ENCODE measurements at regions not wholly inside any gene's neighbourhood (a gene's known extent, or its start where the extent isn't known, plus 50 kb on each side); places are given as distances from the start of the nearest gene placed in this dataset.

- H3K27me3 ChIP-seq (ENCODE audit: control insufficient read depth, insufficient read depth, low read length) = no peaks in the 10 kb centered on the region
- in situ Hi-C loops (cut with HindIII; ENCODE audit: low pct_unique_long_range_greater_than_20kb, low sequenced_read_pairs) (no loop called here), intact Hi-C loops (cut with micrococcal nuclease; ENCODE audit: unreplicated experiment) (no loop called here)
- H3K27ac ChIP-seq (ENCODE audit: low read length) = no peak overlapping the region
- H3K36me3 ChIP-seq (ENCODE audit: control insufficient read depth, insufficient read depth, low read length) = no peaks in the 10 kb centered on the region
- H3K4me3 ChIP-seq (ENCODE audit: low read depth in 2 of 2, low read length in 2 of 2) = no peak overlapping the region
- H3K9me3 ChIP-seq (ENCODE audit: control insufficient read depth, insufficient read depth, low read depth, low read length) = no peaks in the 10 kb centered on the region
- ATAC-seq (no peak), DNase-seq (ENCODE audit: low read depth, low spot score) (no peak)
- no peaks in the 10 kb centered on the region for H3K4me1 ChIP-seq (ENCODE audit: control insufficient read depth, insufficient read depth, low read length)
- POLR2A ChIA-PET = no interaction called here
- BruUV-seq (replicated peaks) = no TSS peak
- CTCF ChIA-PET = no interaction called here
- no peak for TF ChIP-seq TCF7L2 (IDR thresholded peaks at IDR 0.05; ENCODE audit: low read depth, low read length)
- TF ChIP-seq REST (IDR thresholded peaks at IDR 0.05; ENCODE audit: insufficient read depth in 1 of 2, low read depth in 2 of 2, low read length in 1 of 2) = no peak
- TF ChIP-seq CTCF (IDR thresholded peaks at IDR 0.05) = no peak
- no peak for TF ChIP-seq POLR2AphosphoS5 (IDR thresholded peaks at IDR 0.05; ENCODE audit: low read depth, low read length)
- TF ChIP-seq SIN3A (IDR thresholded peaks at IDR 0.05; ENCODE audit: borderline replicate concordance, insufficient read depth, low read depth, low read length) = no peak
Measured at GRCh38 chr3:88460369-88460768, 310.6 kb downstream of the C3orf38 start.

GRCh38 chr3:88462230-88462629, 312.5 kb downstream of the C3orf38 start:
- no peaks in the 10 kb centered on the region for H3K36me3 ChIP-seq (ENCODE audit: control insufficient read depth, insufficient read depth, low read length)
- DNase-seq (ENCODE audit: low read depth, low spot score) (no peak), ATAC-seq (no peak)
- POLR2A ChIA-PET = no interaction called here
- no peak overlapping the region for H3K4me3 ChIP-seq (ENCODE audit: low read depth in 2 of 2, low read length in 2 of 2)
- BruUV-seq (replicated peaks) = no TSS peak
- intact Hi-C loops (cut with micrococcal nuclease; ENCODE audit: unreplicated experiment) (no loop called here), in situ Hi-C loops (cut with HindIII; ENCODE audit: low pct_unique_long_range_greater_than_20kb, low sequenced_read_pairs) (no loop called here)
- CTCF ChIA-PET = no interaction called here
- H3K4me1 ChIP-seq (ENCODE audit: control insufficient read depth, insufficient read depth, low read length) = no peaks in the 10 kb centered on the region
- no peaks in the 10 kb centered on the region for H3K9me3 ChIP-seq (ENCODE audit: control insufficient read depth, insufficient read depth, low read depth, low read length)
- no peak for TF ChIP-seq POLR2AphosphoS5 (IDR thresholded peaks at IDR 0.05; ENCODE audit: low read depth, low read length)
- no peak for TF ChIP-seq SIN3A (IDR thresholded peaks at IDR 0.05; ENCODE audit: borderline replicate concordance, insufficient read depth, low read depth, low read length)
- no peak for TF ChIP-seq TCF7L2 (IDR thresholded peaks at IDR 0.05; ENCODE audit: low read depth, low read length)
- no peak for TF ChIP-seq CTCF (IDR thresholded peaks at IDR 0.05)
- no peak for TF ChIP-seq REST (IDR thresholded peaks at IDR 0.05; ENCODE audit: insufficient read depth in 1 of 2, low read depth in 2 of 2, low read length in 1 of 2)
- H3K27ac ChIP-seq (ENCODE audit: low read length) = no peak overlapping the region
- H3K27me3 ChIP-seq (ENCODE audit: control insufficient read depth, insufficient read depth, low read length) = no peaks in the 10 kb centered on the region

Data from Panc1 (cell line).